Heart left ventricle (tissue), 13 donors: ENCODE measurements at regions not wholly inside any gene's neighbourhood (a gene's known extent, or its start where the extent isn't known, plus 50 kb on each side); places are given as distances from the start of the nearest gene placed in this dataset.

Source experiments
- CTCF ChIP-seq, 12 donors: fragments of 200-600 bp; sonication (generic) in 4 of 12; IDR thresholded peaks; one replicate each; pipeline versions ENCODE4 v1.5.0 to v1.8.0; 2018 to 2022; ENCODE audit warnings: antibody characterized with exemption in 12 of 12, mild to moderate bottlenecking in 5 of 12
- POLR2A ChIP-seq, 2 donors: fragments of 450-650 bp; IDR thresholded peaks; one replicate each; pipeline ENCODE4 v1.6.1; 2017; ENCODE audit warnings: antibody characterized with exemption in 2 of 2, mild to moderate bottlenecking in 2 of 2, moderate library complexity in 2 of 2
- donor health status: ischemic (EF 13 %, LVEDD 7.1; RV severe dilation, severe dysfunction).
- donor health status: DM: no; HTN: yes; CAD: no.
- donor health status: DM: no; HTN: no; CAD: no.
- donor health status: ischemic (EF 25% LVEDD 6.9; RV normal size, moderate dysfunction).
- donor health status: ischemic (EF 25% LVEDD 5.7; RV mildly dilated, moderate dysfunction).
- donor health status: ischemic (EF 35%, LVEDD 5.7; RV mildly dilated, moderate dysfunction).
- donor health status: nonischemic (EF 11% LVEDD 7.7; RV severe dilation, severe dysfunction).
- donor health status: DM: yes; HTN: yes; CAD: no.
- donor health status: PGD.
- donor health status: ischemic (EF 29% LVEDD 5.4; RV normal size, mild dysfunction).
- donor health status: nonischemic (EF 23%, LVEDD 6.1; RV moderate dilation, normal function).

GRCh38 chr3:176274161-176274560, 923.1 kb downstream of the TBL1XR1 start:
- no peak for TF ChIP-seq CTCF (IDR thresholded peaks at IDR 0.05)
- no peak for TF ChIP-seq POLR2A (IDR thresholded peaks at IDR 0.05)
